ENCODE measurements at regions not wholly inside any gene's neighbourhood (a gene's known extent, or its start where the extent isn't known, plus 50 kb on each side); places are given as distances from the start of the nearest gene placed in this dataset.

DNA sequence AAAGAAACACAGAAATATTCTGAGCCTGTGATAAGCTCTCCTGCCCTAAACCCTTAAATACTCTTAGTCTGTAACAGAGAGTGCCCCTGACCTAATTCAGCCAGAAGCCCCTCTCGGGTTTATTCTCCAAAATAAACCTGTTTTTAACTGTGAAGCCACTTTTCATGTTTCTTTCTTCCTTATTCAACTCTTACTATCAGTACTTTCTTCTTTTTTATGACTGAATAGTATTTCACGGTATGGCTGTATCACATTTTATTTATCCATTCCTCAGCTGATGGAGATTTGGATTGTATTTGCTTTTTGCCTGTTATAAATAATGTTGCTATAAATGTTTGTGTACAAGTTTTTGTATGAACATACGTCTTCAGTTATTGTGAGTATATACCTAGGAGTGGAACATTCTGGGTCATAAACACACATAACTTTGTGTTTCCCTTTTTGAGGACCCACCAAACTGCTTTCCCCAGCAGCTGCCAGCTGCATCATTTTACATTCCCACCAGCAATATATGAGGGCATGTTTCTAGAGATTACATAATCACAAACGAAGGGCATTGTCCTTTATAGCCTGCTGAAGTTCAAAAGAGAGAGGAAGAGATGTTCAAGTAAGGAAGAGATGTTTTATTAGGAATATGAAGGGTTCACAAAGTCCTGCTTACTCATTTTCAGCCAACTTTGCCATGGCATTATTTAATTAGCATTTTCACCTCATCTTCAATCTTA is 199.4 kb upstream of the NUDT4 start:
- TF ChIP-seq RAD21 (conservative IDR thresholded peaks at IDR 0.05) (no peak), EZH2 (IDR thresholded peaks at IDR 0.05; ENCODE audit: borderline replicate concordance, insufficient read depth, low read length, poor library complexity, severe bottlenecking) (no peak), TAF1 (IDR thresholded peaks at IDR 0.05; ENCODE audit: low read depth) (no peak), EP300 (conservative IDR thresholded peaks at IDR 0.05; ENCODE audit: poor library complexity, severe bottlenecking) (no peak), POLR2AphosphoS5 (IDR thresholded peaks at IDR 0.05) (no peak)
- TF ChIP-seq, protein P1, sequence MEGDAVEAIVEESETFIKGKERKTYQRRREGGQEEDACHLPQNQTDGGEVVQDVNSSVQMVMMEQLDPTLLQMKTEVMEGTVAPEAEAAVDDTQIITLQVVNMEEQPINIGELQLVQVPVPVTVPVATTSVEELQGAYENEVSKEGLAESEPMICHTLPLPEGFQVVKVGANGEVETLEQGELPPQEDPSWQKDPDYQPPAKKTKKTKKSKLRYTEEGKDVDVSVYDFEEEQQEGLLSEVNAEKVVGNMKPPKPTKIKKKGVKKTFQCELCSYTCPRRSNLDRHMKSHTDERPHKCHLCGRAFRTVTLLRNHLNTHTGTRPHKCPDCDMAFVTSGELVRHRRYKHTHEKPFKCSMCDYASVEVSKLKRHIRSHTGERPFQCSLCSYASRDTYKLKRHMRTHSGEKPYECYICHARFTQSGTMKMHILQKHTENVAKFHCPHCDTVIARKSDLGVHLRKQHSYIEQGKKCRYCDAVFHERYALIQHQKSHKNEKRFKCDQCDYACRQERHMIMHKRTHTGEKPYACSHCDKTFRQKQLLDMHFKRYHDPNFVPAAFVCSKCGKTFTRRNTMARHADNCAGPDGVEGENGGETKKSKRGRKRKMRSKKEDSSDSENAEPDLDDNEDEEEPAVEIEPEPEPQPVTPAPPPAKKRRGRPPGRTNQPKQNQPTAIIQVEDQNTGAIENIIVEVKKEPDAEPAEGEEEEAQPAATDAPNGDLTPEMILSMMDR (IDR thresholded peaks at IDR 0.05; ENCODE audit: poor library complexity, severe bottlenecking): no peak
- TF ChIP-seq, protein P2, sequence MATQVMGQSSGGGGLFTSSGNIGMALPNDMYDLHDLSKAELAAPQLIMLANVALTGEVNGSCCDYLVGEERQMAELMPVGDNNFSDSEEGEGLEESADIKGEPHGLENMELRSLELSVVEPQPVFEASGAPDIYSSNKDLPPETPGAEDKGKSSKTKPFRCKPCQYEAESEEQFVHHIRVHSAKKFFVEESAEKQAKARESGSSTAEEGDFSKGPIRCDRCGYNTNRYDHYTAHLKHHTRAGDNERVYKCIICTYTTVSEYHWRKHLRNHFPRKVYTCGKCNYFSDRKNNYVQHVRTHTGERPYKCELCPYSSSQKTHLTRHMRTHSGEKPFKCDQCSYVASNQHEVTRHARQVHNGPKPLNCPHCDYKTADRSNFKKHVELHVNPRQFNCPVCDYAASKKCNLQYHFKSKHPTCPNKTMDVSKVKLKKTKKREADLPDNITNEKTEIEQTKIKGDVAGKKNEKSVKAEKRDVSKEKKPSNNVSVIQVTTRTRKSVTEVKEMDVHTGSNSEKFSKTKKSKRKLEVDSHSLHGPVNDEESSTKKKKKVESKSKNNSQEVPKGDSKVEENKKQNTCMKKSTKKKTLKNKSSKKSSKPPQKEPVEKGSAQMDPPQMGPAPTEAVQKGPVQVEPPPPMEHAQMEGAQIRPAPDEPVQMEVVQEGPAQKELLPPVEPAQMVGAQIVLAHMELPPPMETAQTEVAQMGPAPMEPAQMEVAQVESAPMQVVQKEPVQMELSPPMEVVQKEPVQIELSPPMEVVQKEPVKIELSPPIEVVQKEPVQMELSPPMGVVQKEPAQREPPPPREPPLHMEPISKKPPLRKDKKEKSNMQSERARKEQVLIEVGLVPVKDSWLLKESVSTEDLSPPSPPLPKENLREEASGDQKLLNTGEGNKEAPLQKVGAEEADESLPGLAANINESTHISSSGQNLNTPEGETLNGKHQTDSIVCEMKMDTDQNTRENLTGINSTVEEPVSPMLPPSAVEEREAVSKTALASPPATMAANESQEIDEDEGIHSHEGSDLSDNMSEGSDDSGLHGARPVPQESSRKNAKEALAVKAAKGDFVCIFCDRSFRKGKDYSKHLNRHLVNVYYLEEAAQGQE (IDR thresholded peaks at IDR 0.05; ENCODE audit: borderline replicate concordance): no peak

All from neural cell (in vitro differentiated cells).